Panc1 (cell line): ENCODE measurements at regions not wholly inside any gene's neighbourhood (a gene's known extent, or its start where the extent isn't known, plus 50 kb on each side); places are given as distances from the start of the nearest gene placed in this dataset.

ENCODE experiments used
- ATAC-seq: fragments of 200-7000 bp; cut with Tn5 transposase; 2 replicates; pipeline ENCODE4 v1.9.1; 2020; ENCODE audit warnings: mild to moderate bottlenecking, moderate library complexity
- BruUV-seq: library from RNA; stranded (reverse); fragments of 400-500 nt; replicated peaks from 2 replicates; lab custom pipeline; 2021; lab: Mats Ljungman, UMichigan
- CTCF ChIA-PET: fragments of 300-600 bp; sonication (Branson Sonifier 250); formaldehyde crosslinking; loops from one replicate; lab custom pipeline; 2022; ENCODE audit warnings: antibody characterized with exemption; lab: Charles Lee
- POLR2A ChIA-PET: fragments of 300-600 bp; sonication (Branson Sonifier 250); formaldehyde crosslinking; loops from one replicate; lab custom pipeline; 2022; ENCODE audit warnings: antibody characterized with exemption; lab: Charles Lee
- DNase-seq: peaks from one replicate; pipeline ENCODE4 v3.0.0-alpha.2; 2010; ENCODE audit warnings: low read depth, low spot score
- H3K27ac ChIP-seq: 2 replicates; pipeline ENCODE4 v1.5.1; 2011; ENCODE audit warnings: mild to moderate bottlenecking, low read length, inconsistent platforms
- H3K27me3 ChIP-seq: fragments of 200-500 bp; sonication (Bioruptor generic); 2 replicates; pipeline ENCODE4 v1.6.0; 2014; ENCODE audit warnings: low read length, inconsistent platforms; ENCODE audit not compliant: control insufficient read depth, insufficient read depth
- H3K36me3 ChIP-seq: fragments of 200-500 bp; sonication (Bioruptor generic); 2 replicates; pipeline ENCODE4 v1.5.1; 2014; ENCODE audit warnings: inconsistent platforms, mild to moderate bottlenecking, low read length, moderate library complexity; ENCODE audit not compliant: control insufficient read depth, insufficient read depth
- H3K4me1 ChIP-seq: 2 replicates; pipeline ENCODE4 v1.5.1; 2011; ENCODE audit warnings: inconsistent platforms, mild to moderate bottlenecking, low read length, moderate library complexity; ENCODE audit not compliant: control insufficient read depth, insufficient read depth
- H3K4me3 ChIP-seq, 2 experiments: 2 replicates each; pipeline ENCODE4 v1.5.1; 2011 to 2012; ENCODE audit warnings: low read depth in 2 of 2, low read length in 2 of 2, mild to moderate bottlenecking in 2 of 2, inconsistent platforms in 1 of 2, moderate library complexity in 1 of 2
- H3K9me3 ChIP-seq: fragments of 200-500 bp; sonication (Bioruptor generic); 2 replicates; pipeline ENCODE4 v1.5.1; 2014; ENCODE audit warnings: low read depth, mild to moderate bottlenecking, inconsistent platforms, low read length, moderate library complexity; ENCODE audit not compliant: control insufficient read depth, insufficient read depth
- CTCF ChIP-seq: fragments of 450-650 bp; IDR thresholded peaks from 2 replicates; pipeline ENCODE4 v1.5.1; 2017; ENCODE audit warnings: mild to moderate bottlenecking
- POLR2AphosphoS5 ChIP-seq: IDR thresholded peaks from 2 replicates; pipeline ENCODE4 v1.6.1; 2012; ENCODE audit warnings: mild to moderate bottlenecking, low read depth, low read length, moderate library complexity
- REST ChIP-seq, 2 experiments: IDR thresholded peaks; 2 replicates each; pipeline ENCODE4 v1.6.1; 2011 to 2012; ENCODE audit warnings: low read depth in 2 of 2, control low read depth in 1 of 2, low read length in 1 of 2, mild to moderate bottlenecking in 1 of 2, moderate library complexity in 1 of 2; ENCODE audit not compliant: insufficient read depth in 1 of 2
- SIN3A ChIP-seq: IDR thresholded peaks from 2 replicates; pipeline ENCODE4 v1.6.1; 2012; ENCODE audit warnings: low read depth, mild to moderate bottlenecking, low read length, moderate library complexity, borderline replicate concordance; ENCODE audit not compliant: insufficient read depth
- TCF7L2 ChIP-seq: IDR thresholded peaks from 2 replicates; pipeline ENCODE4 v1.6.1; 2011; ENCODE audit warnings: mild to moderate bottlenecking, low read depth, low read length, inconsistent platforms
- in situ Hi-C: cut with HindIII; loops from 2 replicates; pipeline ENCODE4 v1.10.0; 2016; ENCODE audit warnings: low sequenced_read_pairs, low pct_unique_long_range_greater_than_20kb
- intact Hi-C: fragments of 100-400 bp; cut with micrococcal nuclease; formaldehyde crosslinking; loops from one replicate; pipeline ENCODE4 v1.10.0; 2022; ENCODE audit not compliant: unreplicated experiment

- POLR2A ChIA-PET = no interaction called here
- DNase-seq (no peak), ATAC-seq (no peak)
- TF ChIP-seq REST (IDR thresholded peaks at IDR 0.05; ENCODE audit: insufficient read depth in 1 of 2, low read depth in 2 of 2, low read length in 1 of 2) (no peak), TCF7L2 (no peak), SIN3A (no peak), CTCF (no peak), POLR2AphosphoS5 (no peak)
- no TSS peak for BruUV-seq
- H3K36me3 ChIP-seq = no peaks in the 10 kb centered on the region
- no peak overlapping the region for H3K4me3 ChIP-seq
- intact Hi-C loops = no loop called here
- no peaks in the 10 kb centered on the region for H3K9me3 ChIP-seq
- in situ Hi-C loops = no loop called here
- no peak overlapping the region for H3K27ac ChIP-seq
- no peaks in the 10 kb centered on the region for H3K4me1 ChIP-seq
- CTCF ChIA-PET = no interaction called here
- H3K27me3 ChIP-seq = no peaks in the 10 kb centered on the region
Observed at GRCh38 chr15:61331019-61331418, 101.9 kb upstream of the RORA start.

- ATAC-seq (no peak), DNase-seq (no peak)
- no peaks in the 10 kb centered on the region for H3K9me3 ChIP-seq
- TF ChIP-seq REST (IDR thresholded peaks at IDR 0.05; ENCODE audit: insufficient read depth in 1 of 2, low read depth in 2 of 2, low read length in 1 of 2) (no peak), SIN3A (no peak), TCF7L2 (no peak), CTCF (no peak), POLR2AphosphoS5 (no peak)
- ChIA-PET CTCF (no interaction called here), POLR2A (no interaction called here)
- in situ Hi-C loops (no loop called here), intact Hi-C loops (no loop called here)
- no peak overlapping the region for H3K27ac ChIP-seq
- H3K27me3 ChIP-seq = no peaks in the 10 kb centered on the region
- no peaks in the 10 kb centered on the region for H3K4me1 ChIP-seq
- H3K36me3 ChIP-seq = no peaks in the 10 kb centered on the region
- H3K4me3 ChIP-seq = no peak overlapping the region
- no TSS peak for BruUV-seq
Observed at GRCh38 chr15:61327019-61327631, 98.0 kb upstream of the RORA start.
